Muscle of leg (tissue), 3 donors: ENCODE measurements at regions not wholly inside any gene's neighbourhood (a gene's known extent, or its start where the extent isn't known, plus 50 kb on each side); places are given as distances from the start of the nearest gene placed in this dataset.

Source experiments
- DNase-seq: peaks from one replicate; pipeline ENCODE4 v3.0.0; 2013
- H3K27ac ChIP-seq: one replicate; pipeline ENCODE4 v1.5.1; 2013; ENCODE audit warnings: mild to moderate bottlenecking, low read length, control low read depth
- H3K27me3 ChIP-seq: one replicate; pipeline ENCODE4 v1.6.1; 2013; ENCODE audit warnings: low read length; ENCODE audit not compliant: control insufficient read depth, insufficient read depth
- H3K36me3 ChIP-seq: one replicate; pipeline ENCODE4 v1.6.1; 2013; ENCODE audit warnings: low read length; ENCODE audit not compliant: control insufficient read depth, insufficient read depth
- H3K4me1 ChIP-seq: one replicate; pipeline ENCODE4 v1.6.1; 2013; ENCODE audit warnings: low read length; ENCODE audit not compliant: control insufficient read depth, insufficient read depth
- H3K4me3 ChIP-seq: one replicate; pipeline ENCODE4 v1.5.1; 2013; ENCODE audit warnings: low read length, control low read depth
- H3K9me3 ChIP-seq: replicated peaks from 2 replicates; pipeline ENCODE4 v1.6.1; 2013; ENCODE audit warnings: low read depth, low read length; ENCODE audit not compliant: control insufficient read depth
- WGBS: methylation state at CpG from one replicate; pipeline ENCODE4 v1.1.5; 2013; ENCODE audit warnings: missing lambda C conversion rate; ENCODE audit not compliant: insufficient coverage; 5-methylcytosine and 5-hydroxymethylcytosine counted together

DNA sequence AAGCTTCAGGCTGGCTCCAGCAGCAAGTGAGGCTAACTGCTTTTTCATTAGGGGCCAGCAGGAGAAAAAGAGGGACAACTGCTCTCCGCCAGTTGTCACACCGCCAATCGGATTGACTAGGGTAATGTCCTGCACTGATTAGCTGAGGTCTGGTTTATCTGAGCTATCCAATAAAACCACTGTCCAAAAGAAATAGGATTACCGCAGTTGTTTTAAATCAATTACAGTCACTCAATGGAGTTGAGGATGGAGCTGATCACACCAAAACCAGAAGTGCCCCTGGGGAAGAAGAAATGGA lies 351.4 kb upstream of the NPVF start:
- H3K27ac ChIP-seq = no peak overlapping the region
- peaks cover 5% of the 10 kb centered on the region for H3K4me1 ChIP-seq
- H3K9me3 ChIP-seq = no peaks in the 10 kb centered on the region
- DNase-seq = no peak
- no peaks in the 10 kb centered on the region for H3K36me3 ChIP-seq
- H3K27me3 ChIP-seq = no peaks in the 10 kb centered on the region
- no peak overlapping the region for H3K4me3 ChIP-seq
- WGBS = no CpG with 5 or more reads among the region's 4 CpGs

DNA sequence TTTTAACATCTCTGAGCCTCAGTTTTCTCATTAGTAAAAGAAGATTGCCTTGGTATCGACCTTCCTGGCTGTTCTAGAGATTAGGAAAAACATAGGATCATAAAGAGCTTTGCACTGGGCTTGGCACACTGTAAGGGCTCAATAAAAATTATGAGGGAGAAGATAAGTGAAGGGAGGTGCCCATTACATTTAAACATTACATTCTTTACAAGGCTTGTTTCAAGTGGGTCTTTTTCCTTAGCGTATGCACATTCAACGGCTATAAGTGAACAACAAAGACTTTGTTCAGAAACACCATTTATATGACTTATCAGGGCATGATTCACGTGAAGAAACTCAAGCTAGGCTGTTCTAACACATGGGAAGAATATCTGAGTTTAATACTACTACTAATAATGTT lies 351.9 kb upstream of the NPVF start:
- WGBS = no CpG with 5 or more reads among the region's 4 CpGs
- H3K36me3 ChIP-seq = no peaks in the 10 kb centered on the region
- no peaks in the 10 kb centered on the region for H3K27me3 ChIP-seq
- H3K9me3 ChIP-seq = no peaks in the 10 kb centered on the region
- H3K4me1 ChIP-seq = peaks cover 5% of the 10 kb centered on the region
- DNase-seq = no peak
- no peak overlapping the region for H3K4me3 ChIP-seq
- H3K27ac ChIP-seq = no peak overlapping the region

DNA sequence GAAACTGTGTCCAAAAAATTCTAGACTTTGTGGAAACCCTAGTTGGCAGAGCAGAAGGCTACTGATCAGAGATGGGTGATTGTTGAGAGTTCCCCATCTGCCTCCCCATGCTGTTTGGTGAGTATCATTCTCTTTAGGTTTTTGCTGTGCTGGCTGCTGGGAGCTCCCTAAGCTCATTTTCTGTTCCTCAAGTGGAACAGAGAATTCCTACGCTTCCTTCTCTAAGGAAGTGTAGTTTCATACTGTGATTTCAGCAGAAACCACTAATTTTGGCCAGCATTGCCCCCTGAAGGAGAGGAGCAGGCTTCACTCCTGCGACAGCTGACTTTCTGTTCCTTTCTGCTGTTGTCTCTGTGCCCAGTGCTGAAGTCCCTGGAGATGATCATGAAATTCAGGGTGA lies 355.3 kb upstream of the NPVF start:
- WGBS = no CpG with 5 or more reads among the region's 2 CpGs
- Histone ChIP-seq H3K27me3 (no peaks in the 10 kb centered on the region), H3K36me3 (no peaks in the 10 kb centered on the region), H3K4me1 (peaks cover 5% of the 10 kb centered on the region), H3K9me3 (no peaks in the 10 kb centered on the region), H3K27ac (no peak overlapping the region), H3K4me3 (no peak overlapping the region)
- DNase-seq = peak; percentile 54

DNA sequence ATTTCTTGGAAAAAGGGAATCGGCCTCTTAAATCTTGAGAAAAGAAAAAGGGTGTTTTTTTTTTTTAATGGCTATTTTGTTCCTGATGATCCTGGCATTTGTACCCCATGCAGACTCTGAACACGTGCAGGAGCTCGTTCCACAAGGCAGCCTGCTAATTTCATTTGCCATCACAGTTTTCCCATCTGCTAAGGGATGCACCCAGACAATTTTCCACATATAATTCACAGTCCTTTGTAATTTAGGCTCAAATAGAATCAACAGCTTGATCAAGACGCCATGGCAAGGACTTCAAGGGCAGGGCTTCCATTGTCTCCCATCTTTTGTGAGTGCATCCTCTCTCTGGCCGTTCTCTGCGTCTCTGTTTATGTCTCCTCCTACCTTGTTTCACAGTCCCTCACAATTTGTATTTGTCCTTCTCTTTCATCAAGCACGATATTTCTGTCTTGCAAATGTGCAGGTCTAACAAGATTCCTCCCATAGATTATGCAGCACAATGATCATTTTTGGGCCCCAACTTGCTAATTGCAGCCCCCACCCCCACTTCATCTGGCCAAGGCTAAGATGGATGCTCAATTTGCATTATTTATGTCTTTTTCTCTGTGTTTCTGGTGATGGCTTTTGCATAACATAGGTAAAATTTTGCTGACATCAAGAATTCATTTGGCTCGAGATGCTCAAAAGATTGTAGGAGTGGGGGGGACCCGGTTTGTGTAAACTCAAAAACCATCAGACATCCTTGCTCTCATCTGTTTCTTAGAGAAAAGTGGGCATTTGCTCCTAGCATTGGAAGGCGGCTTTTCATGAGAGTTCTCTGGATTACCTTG lies 356.0 kb upstream of the NPVF start:
- Histone ChIP-seq H3K36me3 (no peaks in the 10 kb centered on the region), H3K9me3 (no peaks in the 10 kb centered on the region), H3K27me3 (no peaks in the 10 kb centered on the region), H3K4me3 (no peak overlapping the region), H3K4me1 (peaks cover 4% of the 10 kb centered on the region), H3K27ac (no peak overlapping the region)
- 70% methylated on average over 6 of the region's 10 CpGs for WGBS
- DNase-seq = no peak

DNA sequence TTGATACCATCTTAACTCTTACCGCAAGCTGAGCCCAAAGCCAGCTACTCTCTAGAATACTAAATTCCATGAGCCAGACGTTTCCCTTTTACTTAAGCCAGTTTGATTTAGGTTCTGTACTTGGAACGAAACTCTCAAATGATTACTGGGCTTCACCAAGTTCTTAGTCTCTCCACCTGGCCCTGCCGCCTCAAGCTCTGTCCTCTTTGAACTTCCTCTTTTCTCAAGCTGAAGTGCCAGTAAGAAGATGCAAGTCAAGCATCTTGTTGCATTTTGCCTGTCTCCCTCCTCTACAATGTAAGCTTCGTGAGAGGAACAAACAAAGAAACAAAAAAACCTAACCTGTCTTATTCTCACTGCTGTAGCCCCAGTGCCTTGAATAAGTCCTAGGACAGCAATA lies 358.2 kb upstream of the NPVF start:
- no peaks in the 10 kb centered on the region for H3K9me3 ChIP-seq
- no peak for DNase-seq

DNA sequence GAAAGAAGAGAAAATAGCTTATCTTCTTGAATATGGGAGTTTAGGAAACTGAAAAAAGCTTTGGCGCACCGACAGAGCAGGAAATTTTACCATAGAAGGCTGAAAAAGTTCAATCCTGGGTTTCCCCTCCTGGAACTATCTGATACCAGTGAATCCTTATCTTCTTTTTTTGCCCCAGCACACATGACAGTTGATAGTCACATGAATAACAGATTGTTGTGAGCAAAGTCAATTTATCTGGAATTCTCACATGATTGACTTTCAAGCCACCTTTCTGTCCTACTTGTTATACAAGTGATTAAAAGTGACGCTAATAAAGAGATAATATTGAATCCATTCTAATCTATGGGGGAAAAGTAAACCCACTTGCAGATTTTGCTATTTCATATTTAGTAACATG lies 365.8 kb upstream of the NPVF start:
- Histone ChIP-seq H3K27ac (no peak overlapping the region), H3K36me3 (no peaks in the 10 kb centered on the region), H3K27me3 (no peaks in the 10 kb centered on the region), H3K4me1 (peaks cover 5% of the 10 kb centered on the region), H3K4me3 (no peak overlapping the region), H3K9me3 (no peaks in the 10 kb centered on the region)
- no peak for DNase-seq
- no CpG with 5 or more reads among the region's 3 CpGs for WGBS

More for the DNA sequence above, 358.2 kb upstream of the NPVF start:
- H3K27me3 ChIP-seq = no peaks in the 10 kb centered on the region
- no peaks in the 10 kb centered on the region for H3K36me3 ChIP-seq
- WGBS = 70% methylated on average over 3 of the region's 5 CpGs
- no peaks in the 10 kb centered on the region for H3K4me1 ChIP-seq
- H3K4me3 ChIP-seq = no peak overlapping the region
- H3K27ac ChIP-seq = no peak overlapping the region

DNA sequence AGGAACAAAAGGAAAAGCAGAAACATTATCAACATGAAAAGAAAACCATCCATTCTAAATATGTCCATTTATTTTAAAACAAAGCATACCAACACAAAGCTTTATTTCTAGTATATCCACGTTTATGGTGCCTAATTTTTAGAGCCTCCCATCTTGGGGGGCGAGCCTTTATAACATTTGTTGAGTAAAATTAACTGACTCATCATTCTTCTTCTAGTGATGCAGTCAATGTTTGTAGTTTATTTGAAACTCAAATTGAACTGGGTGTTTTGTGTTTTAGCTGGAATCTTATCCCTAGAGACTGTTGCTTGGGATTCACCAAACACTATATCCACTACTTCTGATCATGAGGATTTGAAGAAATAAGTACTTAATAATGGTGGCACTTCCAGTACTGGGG lies 366.4 kb upstream of the NPVF start:
- peaks cover 7% of the 10 kb centered on the region for H3K4me1 ChIP-seq
- H3K36me3 ChIP-seq = no peaks in the 10 kb centered on the region
- no peaks in the 10 kb centered on the region for H3K27me3 ChIP-seq
- DNase-seq = no peak
- H3K9me3 ChIP-seq = no peaks in the 10 kb centered on the region
- no peak overlapping the region for H3K4me3 ChIP-seq
- no CpG with 5 or more reads among the region's 2 CpGs for WGBS
- H3K27ac ChIP-seq = no peak overlapping the region

DNA sequence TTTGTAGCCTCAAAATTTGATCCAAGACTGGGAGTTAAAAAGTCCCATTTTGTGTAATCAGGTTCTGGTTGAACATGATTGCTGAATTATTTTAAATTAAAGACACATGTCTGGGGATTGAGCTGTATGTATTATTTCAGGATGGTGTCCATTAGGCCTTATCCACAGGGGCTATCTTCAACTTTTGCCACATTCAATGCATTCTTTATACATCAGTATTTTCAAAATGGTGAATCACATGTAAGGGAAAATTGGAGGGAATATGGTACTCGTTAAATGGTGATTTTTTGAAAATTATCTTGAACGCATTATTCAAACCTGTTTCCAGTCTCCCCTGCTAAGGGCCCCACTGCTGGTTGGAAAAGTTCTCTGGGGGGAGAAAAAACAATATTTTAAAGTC lies 367.7 kb upstream of the NPVF start:
- H3K9me3 ChIP-seq = no peaks in the 10 kb centered on the region
- peak; percentile 88 for DNase-seq
- no peaks in the 10 kb centered on the region for H3K27me3 ChIP-seq
- H3K27ac ChIP-seq = no peak overlapping the region
- peaks cover 7% of the 10 kb centered on the region for H3K4me1 ChIP-seq
- WGBS = no CpG with 5 or more reads among the region's 2 CpGs
- no peaks in the 10 kb centered on the region for H3K36me3 ChIP-seq
- H3K4me3 ChIP-seq = no peak overlapping the region

DNA sequence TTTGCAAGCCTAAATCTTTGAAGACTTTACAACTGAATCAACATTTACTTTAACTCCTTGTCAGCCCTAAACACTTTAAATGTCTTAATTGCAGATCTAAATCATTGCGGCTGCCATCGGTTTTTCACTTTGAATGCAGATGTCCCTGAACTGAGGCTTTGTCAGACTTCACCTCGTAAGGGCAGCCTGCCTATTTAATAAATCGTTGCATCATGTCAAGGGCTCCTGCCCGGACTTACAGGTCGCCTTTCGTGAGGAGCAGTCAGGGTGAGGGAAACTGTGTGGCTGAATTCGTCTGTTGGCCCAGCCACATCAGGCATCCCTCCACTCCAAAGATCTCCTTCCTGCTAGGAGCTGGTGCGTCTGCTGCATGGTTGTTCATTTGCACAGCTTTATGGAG lies 368.2 kb upstream of the NPVF start:
- H3K27me3 ChIP-seq = no peaks in the 10 kb centered on the region
- peaks cover 7% of the 10 kb centered on the region for H3K4me1 ChIP-seq
- no peak for DNase-seq
- no peak overlapping the region for H3K4me3 ChIP-seq
- H3K9me3 ChIP-seq = no peaks in the 10 kb centered on the region
- 23% methylated on average over 2 of the region's 9 CpGs for WGBS
- H3K36me3 ChIP-seq = no peaks in the 10 kb centered on the region
- H3K27ac ChIP-seq = peak overlapping the region; percentile 13

DNA sequence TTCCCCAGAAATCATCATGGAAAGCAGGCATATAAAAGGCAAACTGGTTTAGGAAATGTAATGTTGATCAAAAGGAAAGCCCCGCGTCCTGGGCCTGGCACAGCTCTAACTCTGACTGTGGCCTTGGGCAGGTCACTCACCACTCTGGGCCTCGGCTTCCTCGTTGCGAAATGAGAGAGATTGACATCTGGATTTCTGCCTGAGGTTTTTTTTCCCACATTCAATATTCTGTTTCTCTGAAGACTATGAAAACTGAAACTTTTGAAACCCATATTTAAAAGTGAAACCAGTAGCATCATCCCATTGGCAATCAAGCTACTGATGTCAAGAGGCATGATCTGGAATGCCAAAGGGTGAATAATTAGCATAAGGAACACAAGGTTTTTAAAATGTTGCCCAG lies 369.7 kb upstream of the NPVF start:
- H3K27me3 ChIP-seq = no peaks in the 10 kb centered on the region
- peaks cover 7% of the 10 kb centered on the region for H3K4me1 ChIP-seq
- H3K9me3 ChIP-seq = no peaks in the 10 kb centered on the region
- no peak for DNase-seq
- H3K27ac ChIP-seq = no peak overlapping the region
- H3K4me3 ChIP-seq = no peak overlapping the region
- no peaks in the 10 kb centered on the region for H3K36me3 ChIP-seq
- WGBS = no CpG with 5 or more reads among the region's 5 CpGs

DNA sequence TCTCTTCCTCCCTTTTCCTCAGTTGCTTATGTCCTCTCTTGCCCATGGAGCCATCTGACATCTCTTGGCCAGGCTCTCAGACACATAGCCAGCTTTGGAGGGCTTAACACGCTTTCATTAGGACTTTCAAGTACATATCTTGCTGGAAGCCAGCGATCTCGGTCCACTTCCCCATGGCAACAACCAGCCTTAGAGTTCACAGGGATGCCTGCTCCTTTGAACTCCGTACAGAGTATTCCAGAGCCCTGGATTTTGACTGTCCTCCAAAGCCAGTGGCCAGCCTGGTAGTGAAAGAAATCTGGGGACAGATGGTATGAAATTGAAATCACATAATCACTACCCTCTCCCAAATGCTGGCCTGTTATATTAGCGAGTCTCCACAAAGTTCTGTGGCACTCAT lies 370.5 kb upstream of the NPVF start:
- H3K36me3 ChIP-seq = no peaks in the 10 kb centered on the region
- H3K9me3 ChIP-seq = no peaks in the 10 kb centered on the region
- H3K27ac ChIP-seq = no peak overlapping the region
- DNase-seq = no peak
- H3K4me3 ChIP-seq = no peak overlapping the region
- peaks cover 7% of the 10 kb centered on the region for H3K4me1 ChIP-seq
- H3K27me3 ChIP-seq = no peaks in the 10 kb centered on the region
- 89% methylated on average over 4 of the region's 5 CpGs for WGBS
